ENCODE measurements at regions not wholly inside any gene's neighbourhood (a gene's known extent, or its start where the extent isn't known, plus 50 kb on each side); places are given as distances from the start of the nearest gene placed in this dataset.

- Histone ChIP-seq H3K27ac (no peak overlapping the region), H3K9me3 (no peaks in the 10 kb centered on the region), H3K27me3 (no peaks in the 10 kb centered on the region), H3K4me1 (no peaks in the 10 kb centered on the region), H3K4me3 (replicated peaks in 1 of 3) (no peak overlapping the region), H3K36me3 (no peaks in the 10 kb centered on the region)
- intact Hi-C loops (cut with DNase I): no loop called here
- DNase-seq: no peak
- 87% methylated on average over 18 of the region's 18 CpGs for WGBS, 2 donors
- TF ChIP-seq CTCF (IDR thresholded peaks at IDR 0.05): no peak
- no peak for TF ChIP-seq POLR2A (IDR thresholded peaks at IDR 0.05)
Observed at GRCh38 chr11:70788248-70789022, 390.1 kb downstream of the CTTN start.

- no peaks in the 10 kb centered on the region for H3K36me3 ChIP-seq
- WGBS, 2 donors: 84 to 89% methylated on average over 10 to 12 of the region's 12 CpGs
- no peaks in the 10 kb centered on the region for H3K9me3 ChIP-seq
- no peak overlapping the region for H3K4me3 ChIP-seq (replicated peaks in 1 of 3)
- TF ChIP-seq CTCF (IDR thresholded peaks at IDR 0.05) (no peak), POLR2A (IDR thresholded peaks at IDR 0.05) (no peak)
- DNase-seq: no peak
- intact Hi-C loops (cut with DNase I): no loop called here
- H3K4me1 ChIP-seq: no peaks in the 10 kb centered on the region
- no peaks in the 10 kb centered on the region for H3K27me3 ChIP-seq
- no peak overlapping the region for H3K27ac ChIP-seq
Observed at GRCh38 chr11:70790671-70791300, 392.5 kb downstream of the CTTN start.

GRCh38 chr11:70796648-70797227, 398.4 kb downstream of the CTTN start:
- WGBS, 2 donors: 89 to 95% methylated on average over 8 of the region's 8 CpGs
- no peaks in the 10 kb centered on the region for H3K27me3 ChIP-seq
- H3K36me3 ChIP-seq: peaks cover 0 to 3% of the 10 kb centered on the region in 2 donors
- intact Hi-C loops (cut with DNase I): no loop called here
- no peak for DNase-seq
- no peak for TF ChIP-seq CTCF (IDR thresholded peaks at IDR 0.05)
- no peak for TF ChIP-seq POLR2A (IDR thresholded peaks at IDR 0.05)
- H3K27ac ChIP-seq: no peak overlapping the region
- no peaks in the 10 kb centered on the region for H3K9me3 ChIP-seq
- H3K4me1 ChIP-seq: no peaks in the 10 kb centered on the region
- H3K4me3 ChIP-seq (replicated peaks in 1 of 3): no peak overlapping the region

- 94 to 96% methylated on average over 26 of the region's 26 CpGs for WGBS, 2 donors
- no peak overlapping the region for H3K27ac ChIP-seq
- peaks cover 0 to 3% of the 10 kb centered on the region in 2 donors for H3K36me3 ChIP-seq
- no peaks in the 10 kb centered on the region for H3K9me3 ChIP-seq
- H3K4me3 ChIP-seq (replicated peaks in 1 of 3): no peak overlapping the region
- H3K27me3 ChIP-seq: no peaks in the 10 kb centered on the region
- DNase-seq: no peak
- intact Hi-C loops (cut with DNase I): no loop called here
- no peak for TF ChIP-seq CTCF (IDR thresholded peaks at IDR 0.05)
- TF ChIP-seq POLR2A (IDR thresholded peaks at IDR 0.05): no peak
- no peaks in the 10 kb centered on the region for H3K4me1 ChIP-seq
Observed at GRCh38 chr11:70798296-70798695, 400.0 kb downstream of the CTTN start.

GRCh38 chr11:70799386-70799785, 401.1 kb downstream of the CTTN start:
- no peak overlapping the region for H3K4me3 ChIP-seq (replicated peaks in 1 of 3)
- no peak for DNase-seq
- H3K27me3 ChIP-seq: no peaks in the 10 kb centered on the region
- H3K36me3 ChIP-seq: peaks cover 0 to 3% of the 10 kb centered on the region in 2 donors
- no peaks in the 10 kb centered on the region for H3K9me3 ChIP-seq
- H3K27ac ChIP-seq: no peak overlapping the region
- intact Hi-C loops (cut with DNase I): no loop called here
- whole genome bisulfite sequencing, 2 donors: 75% methylated on average over 6 of the region's 6 CpGs
- H3K4me1 ChIP-seq: no peaks in the 10 kb centered on the region
- no peak for TF ChIP-seq CTCF (IDR thresholded peaks at IDR 0.05)
- no peak for TF ChIP-seq POLR2A (IDR thresholded peaks at IDR 0.05)

Data from thyroid gland (tissue), 4 donors.